Chondrocyte (in vitro differentiated cells): ENCODE measurements at regions not wholly inside any gene's neighbourhood (a gene's known extent, or its start where the extent isn't known, plus 50 kb on each side); places are given as distances from the start of the nearest gene placed in this dataset.
"Not testable (repeated sequence)": the region's sequence is repeated elsewhere in the genome, so short reads cannot be mapped to it uniquely, and the experiment has no call there.

Experiments used
- DNase-seq: peaks from one replicate; pipeline ENCODE4 v3.0.0; 2021; ENCODE audit warnings: mixed read lengths, low spot score
- H3K27ac Mint-ChIP-seq: one replicate; pipeline ENCODE4 v1.8.0; 2021; ENCODE audit warnings: mild to moderate bottlenecking, moderate library complexity, mixed read lengths; ENCODE audit not compliant: unreplicated experiment
- H3K27me3 Mint-ChIP-seq: 2 replicates; pipeline ENCODE4 v1.8.0; 2021; ENCODE audit warnings: low read depth, mixed read lengths
- H3K36me3 Mint-ChIP-seq: 2 replicates; pipeline ENCODE4 v1.8.0; 2021; ENCODE audit warnings: low read depth, mixed read lengths
- H3K4me1 Mint-ChIP-seq: 2 replicates; pipeline ENCODE4 v1.8.0; 2021; ENCODE audit warnings: low read depth, mild to moderate bottlenecking, mixed read lengths
- H3K4me3 Mint-ChIP-seq: one replicate; pipeline ENCODE4 v1.8.0; 2021; ENCODE audit warnings: mild to moderate bottlenecking, moderate library complexity, mixed read lengths; ENCODE audit not compliant: unreplicated experiment
- H3K9me3 Mint-ChIP-seq: 2 replicates; pipeline ENCODE4 v1.8.0; 2021; ENCODE audit warnings: low read depth, mixed read lengths
- CTCF ChIP-seq: fragments of 200-600 bp; sonication (generic); IDR thresholded peaks from 2 replicates; pipeline ENCODE4 v1.5.0; 2021; ENCODE audit warnings: antibody characterized with exemption, mild to moderate bottlenecking, moderate library complexity

GRCh38 chr2:195574312-195574711 lies 82.7 kb upstream of the SLC39A10 start:
- no peak for DNase-seq
- Mint-ChIP-seq H3K9me3 (no peaks in the 10 kb centered on the region), H3K36me3 (no peaks in the 10 kb centered on the region), H3K27me3 (no peaks in the 10 kb centered on the region), H3K27ac (peak overlapping the region; percentile 37), H3K4me1 (peaks cover 25% of the 10 kb centered on the region), H3K4me3 (no peak overlapping the region)
- TF ChIP-seq CTCF: no peak

GRCh38 chr2:195572895-195573683 lies 83.9 kb upstream of the SLC39A10 start:
- no peak for TF ChIP-seq CTCF
- Mint-ChIP-seq H3K9me3 (no peaks in the 10 kb centered on the region), H3K4me3 (no peak overlapping the region), H3K27me3 (no peaks in the 10 kb centered on the region), H3K4me1 (peaks cover 25% of the 10 kb centered on the region), H3K27ac (no peak overlapping the region), H3K36me3 (no peaks in the 10 kb centered on the region)
- no peak for DNase-seq

- TF ChIP-seq CTCF: no peak
- Mint-ChIP-seq H3K27ac (no peak overlapping the region), H3K4me1 (peaks cover 14% of the 10 kb centered on the region), H3K9me3 (no peaks in the 10 kb centered on the region), H3K36me3 (no peaks in the 10 kb centered on the region), H3K27me3 (no peaks in the 10 kb centered on the region), H3K4me3 (no peak overlapping the region)
- DNase-seq: no peak
These were observed 86.7 kb upstream of the SLC39A10 start for GRCh38 chr2:195570329-195570728.

GRCh38 chr2:195569255-195569654 lies 87.8 kb upstream of the SLC39A10 start:
- DNase-seq: no peak
- H3K27me3 Mint-ChIP-seq: no peaks in the 10 kb centered on the region
- H3K27ac Mint-ChIP-seq: no peak overlapping the region
- no peak overlapping the region for H3K4me3 Mint-ChIP-seq
- TF ChIP-seq CTCF: no peak
- no peaks in the 10 kb centered on the region for H3K36me3 Mint-ChIP-seq
- no peaks in the 10 kb centered on the region for H3K9me3 Mint-ChIP-seq
- H3K4me1 Mint-ChIP-seq: peaks cover 6% of the 10 kb centered on the region

GRCh38 chr2:195564625-195565135 lies 92.3 kb upstream of the SLC39A10 start:
- not testable (repeated sequence) for H3K4me3 Mint-ChIP-seq, H3K27ac Mint-ChIP-seq, H3K27me3 Mint-ChIP-seq, H3K9me3 Mint-ChIP-seq, DNase-seq, H3K36me3 Mint-ChIP-seq
- peaks cover 16% of the 10 kb centered on the region for H3K4me1 Mint-ChIP-seq
